AG09319 (cell line): ENCODE measurements at regions not wholly inside any gene's neighbourhood (a gene's known extent, or its start where the extent isn't known, plus 50 kb on each side); places are given as distances from the start of the nearest gene placed in this dataset.
"Not testable (repeated sequence)": the region's sequence is repeated elsewhere in the genome, so short reads cannot be mapped to it uniquely, and the experiment has no call there.

Experiments used
- DNase-seq: peaks from one replicate; pipeline ENCODE4 v3.0.0-alpha.2; 2010; ENCODE audit warnings: low read depth; ENCODE audit errors: extremely low read depth
- CTCF ChIP-seq: IDR thresholded peaks from 2 replicates; pipeline ENCODE4 v1.5.1; 2011; ENCODE audit warnings: low read depth, mild to moderate bottlenecking, inconsistent platforms, low read length, moderate library complexity

DNA sequence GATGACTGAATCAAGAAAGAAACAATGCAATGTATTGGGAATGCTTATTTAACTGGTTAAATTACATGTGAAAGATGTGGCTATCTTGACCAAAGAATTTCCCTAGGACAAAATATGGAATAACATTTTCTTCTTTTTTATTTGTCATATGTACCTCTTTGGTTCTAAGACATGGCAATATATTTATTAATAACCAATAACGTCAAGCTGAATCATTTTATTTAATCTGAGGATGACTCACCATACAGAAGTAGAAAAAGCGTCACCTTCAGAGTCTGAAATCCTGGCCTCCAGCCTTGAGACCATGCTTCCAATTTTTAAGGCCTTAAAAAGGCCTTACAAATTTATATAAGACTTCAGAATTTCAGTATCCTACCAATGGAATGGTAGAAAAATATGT lies 1464.9 kb downstream of the SUCLG1 start:
- no peak for DNase-seq
- no peak for TF ChIP-seq CTCF

GRCh38 chr2:82993609-82994008 lies 1465.5 kb downstream of the SUCLG1 start:
- DNase-seq, result no peak
- no peak for TF ChIP-seq CTCF

DNA sequence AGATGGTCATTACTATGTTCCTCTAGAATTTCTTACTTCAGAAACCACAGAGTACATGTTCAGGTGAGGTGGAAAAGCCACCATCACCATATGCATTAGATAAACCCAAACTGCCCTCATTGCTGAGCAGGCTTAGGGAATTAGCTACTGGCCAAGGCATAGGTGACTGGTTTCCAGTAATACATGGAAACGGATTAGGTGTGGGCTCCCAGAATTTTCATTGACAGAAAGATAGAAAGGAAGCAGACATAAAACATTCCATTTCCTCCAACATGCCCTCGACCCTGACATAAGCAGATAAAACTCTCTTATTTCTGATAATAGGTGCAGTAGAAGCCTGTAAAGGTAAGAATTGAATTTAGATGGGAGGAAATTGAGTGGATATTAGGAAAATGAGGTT lies 1466.1 kb downstream of the SUCLG1 start:
- no peak for DNase-seq
- TF ChIP-seq CTCF, result no peak

GRCh38 chr2:82987706-82988105 lies 1471.4 kb downstream of the SUCLG1 start:
- DNase-seq, result not testable (repeated sequence)

DNA sequence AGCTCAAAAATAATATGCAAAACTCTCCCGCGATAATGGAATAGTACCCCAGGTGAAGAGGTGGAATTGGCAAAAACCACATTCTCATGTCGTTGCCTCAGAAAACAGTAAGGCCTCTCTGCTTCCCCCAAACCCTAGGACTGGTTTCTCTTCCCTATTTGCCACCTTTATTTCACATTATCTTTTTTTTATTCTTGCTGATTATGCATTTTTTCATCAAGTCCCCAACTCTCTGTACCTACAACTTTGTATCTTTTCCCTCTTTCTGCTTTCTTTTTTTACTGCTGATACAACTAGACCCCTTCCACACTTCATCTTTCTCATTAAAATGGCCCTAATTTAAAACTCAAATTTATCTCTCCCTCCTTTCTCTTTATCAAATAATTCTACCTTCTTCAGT lies 1472.2 kb downstream of the SUCLG1 start:
- TF ChIP-seq CTCF, result no peak
- no peak for DNase-seq

DNA sequence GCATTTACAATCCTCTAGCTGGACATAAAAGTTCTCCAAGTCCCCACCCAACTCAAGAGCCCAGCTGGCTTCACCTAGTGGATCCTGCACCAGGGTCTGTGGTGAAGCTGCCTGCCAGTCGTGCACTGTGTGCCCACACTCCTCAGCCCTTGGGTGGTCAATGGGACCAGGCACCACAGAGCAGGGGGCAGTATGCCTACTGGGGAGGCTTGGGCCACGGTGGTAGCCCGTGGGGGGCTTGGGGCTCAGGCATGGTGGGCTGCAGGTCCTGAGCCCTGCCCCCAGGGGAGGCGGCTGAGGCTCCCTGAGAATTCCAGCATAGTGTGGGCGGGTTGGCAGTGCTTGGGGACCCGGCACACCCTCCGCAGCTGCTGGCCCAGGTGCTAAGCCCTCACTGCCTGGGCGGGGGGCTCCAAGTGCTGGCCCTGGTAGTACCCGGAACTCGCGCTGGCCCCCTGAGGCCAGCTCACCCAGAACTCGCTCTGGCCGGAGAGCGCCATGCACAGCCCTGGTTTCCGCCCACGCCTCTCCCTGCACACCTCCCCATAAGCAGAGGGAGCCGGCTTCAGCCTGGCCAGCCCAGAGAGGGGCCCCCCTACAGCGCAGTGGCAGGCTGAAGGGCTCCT lies 1473.4 kb downstream of the SUCLG1 start:
- TF ChIP-seq CTCF, result no peak
- no peak for DNase-seq

GRCh38 chr2:82968358-82968757 lies 1490.7 kb downstream of the SUCLG1 start:
- no peak for DNase-seq
- TF ChIP-seq CTCF, result no peak

GRCh38 chr2:82964341-82964740 lies 1494.7 kb downstream of the SUCLG1 start:
- no peak for DNase-seq
- no peak for TF ChIP-seq CTCF
